ENCODE measurements at regions not wholly inside any gene's neighbourhood (a gene's known extent, or its start where the extent isn't known, plus 50 kb on each side); places are given as distances from the start of the nearest gene placed in this dataset.

- TF ChIP-seq CTCF (IDR thresholded peaks at IDR 0.05) (no peak), POLR2A (IDR thresholded peaks at IDR 0.05) (no peak)
Measured at GRCh38 chr11:34773826-34774225, 142.4 kb downstream of the APIP start.
